H9 (cell line): ENCODE measurements at regions not wholly inside any gene's neighbourhood (a gene's known extent, or its start where the extent isn't known, plus 50 kb on each side); places are given as distances from the start of the nearest gene placed in this dataset.

Experiments
- DNase-seq: peaks from one replicate; pipeline ENCODE4 v3.0.0-alpha.2; 2017
- H2AFZ ChIP-seq: one replicate; pipeline ENCODE4 v1.6.1; 2013; ENCODE audit warnings: mild to moderate bottlenecking, low read length, control low read depth, moderate library complexity
- H2AK5ac ChIP-seq: 2 replicates; pipeline ENCODE4 v1.6.1; 2013; ENCODE audit warnings: low read length, control low read depth, mixed read lengths; ENCODE audit not compliant: insufficient read length
- H2BK120ac ChIP-seq: one replicate; pipeline ENCODE4 v1.6.1; 2013; ENCODE audit warnings: low read depth, mild to moderate bottlenecking, low read length, control low read depth, inconsistent platforms; ENCODE audit not compliant: poor library complexity, severe bottlenecking
- H2BK12ac ChIP-seq: 2 replicates; pipeline ENCODE4 v1.6.1; 2013; ENCODE audit warnings: low read length, control low read depth, mixed read lengths, low read depth; ENCODE audit not compliant: insufficient read length
- H2BK15ac ChIP-seq: 2 replicates; pipeline ENCODE4 v1.6.1; 2013; ENCODE audit warnings: low read depth, low read length, control low read depth
- H2BK20ac ChIP-seq: one replicate; pipeline ENCODE4 v1.6.1; 2013; ENCODE audit warnings: low read depth, mild to moderate bottlenecking, low read length, control low read depth, inconsistent platforms; ENCODE audit not compliant: poor library complexity, severe bottlenecking
- H2BK5ac ChIP-seq: 2 replicates; pipeline ENCODE4 v1.6.1; 2013; ENCODE audit warnings: low read length, control low read depth, mixed read lengths; ENCODE audit not compliant: insufficient read length
- H3K14ac ChIP-seq: 2 replicates; pipeline ENCODE4 v1.6.1; 2013; ENCODE audit warnings: low read length, control low read depth; ENCODE audit not compliant: insufficient read depth
- H3K18ac ChIP-seq: 2 replicates; pipeline ENCODE4 v1.6.1; 2013; ENCODE audit warnings: low read depth, mild to moderate bottlenecking, mixed read lengths, low read length, control low read depth; ENCODE audit not compliant: insufficient read length
- H3K23ac ChIP-seq: 2 replicates; pipeline ENCODE4 v1.6.1; 2013; ENCODE audit warnings: low read length, control low read depth, mixed read lengths, low read depth; ENCODE audit not compliant: insufficient read length
- H3K23me2 ChIP-seq: 2 replicates; pipeline ENCODE4 v1.6.1; 2013; ENCODE audit warnings: low read depth, mild to moderate bottlenecking, mixed read lengths, low read length, control low read depth; ENCODE audit not compliant: insufficient read length, poor library complexity, severe bottlenecking
- H3K27ac ChIP-seq: 2 replicates; pipeline ENCODE4 v1.5.1; 2013; ENCODE audit warnings: low read length, control low read depth, mixed read lengths, low read depth; ENCODE audit not compliant: insufficient read length
- H3K27me3 ChIP-seq: 2 replicates; pipeline ENCODE4 v1.6.1; 2013; ENCODE audit warnings: low read length, control low read depth, inconsistent platforms; ENCODE audit not compliant: insufficient read depth
- H3K4ac ChIP-seq: 2 replicates; pipeline ENCODE4 v1.6.1; 2013; ENCODE audit warnings: low read depth, mild to moderate bottlenecking, control low read depth, inconsistent platforms, low read length, moderate library complexity
- H3K4me1 ChIP-seq: 2 replicates; pipeline ENCODE4 v1.6.1; 2013; ENCODE audit warnings: low read length, control low read depth, inconsistent platforms; ENCODE audit not compliant: insufficient read depth
- H3K4me2 ChIP-seq: 2 replicates; pipeline ENCODE4 v1.6.1; 2013; ENCODE audit warnings: low read length, control low read depth, mixed read lengths; ENCODE audit not compliant: insufficient read length, insufficient read depth
- H3K56ac ChIP-seq: 2 replicates; pipeline ENCODE4 v1.6.1; 2013; ENCODE audit warnings: low read depth, mild to moderate bottlenecking, mixed read lengths, low read length, control low read depth; ENCODE audit not compliant: insufficient read length
- H3K79me1 ChIP-seq: 2 replicates; pipeline ENCODE4 v1.6.1; 2013; ENCODE audit warnings: low read depth, mild to moderate bottlenecking, moderate library complexity, low read length, control low read depth, inconsistent platforms; ENCODE audit not compliant: insufficient read depth, poor library complexity, severe bottlenecking
- H3K79me2 ChIP-seq: 2 replicates; pipeline ENCODE4 v1.6.1; 2013; ENCODE audit warnings: low read length, control low read depth, inconsistent platforms; ENCODE audit not compliant: insufficient read depth
- H3K9ac ChIP-seq: 2 replicates; pipeline ENCODE4 v1.6.1; 2013; ENCODE audit warnings: low read length, control low read depth, mixed read lengths; ENCODE audit not compliant: insufficient read length; ENCODE audit errors: extremely low read depth
- H3K9me3 ChIP-seq: one replicate; pipeline ENCODE4 v1.6.1; 2013; ENCODE audit warnings: low read depth, low read length, inconsistent platforms; ENCODE audit not compliant: control insufficient read depth
- H3T11ph ChIP-seq: one replicate; pipeline ENCODE4 v1.6.1; 2013; ENCODE audit warnings: mild to moderate bottlenecking, low read length, control low read depth, inconsistent platforms
- H4K20me1 ChIP-seq: one replicate; pipeline ENCODE4 v1.6.1; 2013; ENCODE audit not compliant: control insufficient read depth, insufficient read length, insufficient read depth
- H4K5ac ChIP-seq: 2 replicates; pipeline ENCODE4 v1.6.1; 2013; ENCODE audit warnings: low read depth, mild to moderate bottlenecking, mixed read lengths, low read length, control low read depth; ENCODE audit not compliant: insufficient read length
- H4K8ac ChIP-seq: replicated peaks from 2 replicates; pipeline ENCODE4 v1.6.1; 2013; ENCODE audit warnings: low read length, control low read depth, mixed read lengths, low read depth; ENCODE audit not compliant: insufficient read length
- H4K91ac ChIP-seq: 2 replicates; pipeline ENCODE4 v1.6.1; 2013; ENCODE audit warnings: low read depth, mild to moderate bottlenecking, moderate library complexity, mixed read lengths, low read length, control low read depth; ENCODE audit not compliant: insufficient read length
- H3K27ac Mint-ChIP-seq, 3 experiments: 2 replicates in 2 of 3; 3 replicates in 1 of 3; pipeline ENCODE4 v1.8.0; 2020 to 2021; ENCODE audit warnings: mixed read lengths in 3 of 3, mild to moderate bottlenecking in 1 of 3, moderate library complexity in 1 of 3
- H3K27me3 Mint-ChIP-seq: 2 replicates; pipeline ENCODE4 v1.8.0; 2021; ENCODE audit warnings: low read depth, mild to moderate bottlenecking, moderate library complexity, mixed read lengths
- H3K36me3 Mint-ChIP-seq, 3 experiments: 2 replicates in 2 of 3; 3 replicates in 1 of 3; pipeline ENCODE4 v1.8.0; 2020 to 2021; ENCODE audit warnings: low read depth in 3 of 3, mixed read lengths in 3 of 3; ENCODE audit not compliant: insufficient read depth in 1 of 3
- H3K4me1 Mint-ChIP-seq, 2 experiments: 2 replicates each; pipeline ENCODE4 v1.8.0; 2020; ENCODE audit warnings: mixed read lengths in 2 of 2
- H3K4me3 Mint-ChIP-seq, 2 experiments: 2 replicates in 1 of 2; 3 replicates in 1 of 2; pipeline ENCODE4 v1.8.0; 2020 to 2021; ENCODE audit warnings: mild to moderate bottlenecking in 2 of 2, mixed read lengths in 2 of 2, moderate library complexity in 1 of 2
- H3K9me3 Mint-ChIP-seq, 2 experiments: 2 replicates in 1 of 2; 3 replicates in 1 of 2; pipeline ENCODE4 v1.8.0; 2020; ENCODE audit warnings: mild to moderate bottlenecking in 2 of 2, mixed read lengths in 2 of 2, moderate library complexity in 1 of 2
- CTCF ChIP-seq: fragments of 200-600 bp; sonication (generic); conservative IDR thresholded peaks from 3 replicates; pipeline ENCODE4 v1.8.0; 2021; ENCODE audit warnings: antibody characterized with exemption, mild to moderate bottlenecking
- WGBS: extraction: QIAGEN DNeasy Blood & Tissue Kit; methylation state at CpG from one replicate; pipeline ENCODE4 v1.1.7; 2013; ENCODE audit warnings: missing lambda C conversion rate, low lambda C conversion rate, mixed read lengths; ENCODE audit not compliant: insufficient read length; ENCODE audit errors: extremely low coverage; 5-methylcytosine and 5-hydroxymethylcytosine counted together

GRCh38 chr6:94361304-94362060 is 942.1 kb upstream of the EPHA7 start:
- no peak overlapping the region for H2BK12ac ChIP-seq
- no peak overlapping the region for H2BK5ac ChIP-seq
- H3K4ac ChIP-seq, result no peak overlapping the region
- H2BK120ac ChIP-seq, result no peak overlapping the region
- H3K23ac ChIP-seq, result no peak overlapping the region
- no peak overlapping the region; the same call in 1 of the 2 replicates for H2BK15ac ChIP-seq
- WGBS, result no CpG with 5 or more reads among the region's 10 CpGs
- H3K27ac ChIP-seq, result no peak overlapping the region
- Mint-ChIP-seq H3K9me3 (no peaks in the 10 kb centered on the region), H3K4me1 (no peaks in the 10 kb centered on the region; a peak in 1 of 4 replicates), H3K27ac (no peak overlapping the region), H3K36me3 (peaks cover 0 to 3% (median 0%) of the 10 kb centered on the region in 3 experiments; a peak in 1 of 7 replicates), H3K27me3 (no peaks in the 10 kb centered on the region; the same call in 1 of the 2 replicates), H3K4me3 (no peak overlapping the region)
- no peak overlapping the region for H3K14ac ChIP-seq
- no peak for TF ChIP-seq CTCF
- no peak for DNase-seq
- no peaks in the 10 kb centered on the region for H3K9me3 ChIP-seq
- H3K56ac ChIP-seq, result no peak overlapping the region
- no peak overlapping the region for H3K9ac ChIP-seq
- H4K91ac ChIP-seq, result no peak overlapping the region
- no peaks in the 10 kb centered on the region; the same call in 1 of the 2 replicates for H3K4me1 ChIP-seq
- H3T11ph ChIP-seq, result no peak overlapping the region
- H3K79me1 ChIP-seq, result no peaks in the 10 kb centered on the region
- H2AK5ac ChIP-seq, result no peak overlapping the region
- H2AFZ ChIP-seq, result no peak overlapping the region
- H4K5ac ChIP-seq, result no peak overlapping the region
- no peak overlapping the region for H3K18ac ChIP-seq
- H3K4me2 ChIP-seq, result no peak overlapping the region
- H4K20me1 ChIP-seq, result no peaks in the 10 kb centered on the region
- H3K23me2 ChIP-seq, result no peaks in the 10 kb centered on the region
- no peaks in the 10 kb centered on the region for H3K79me2 ChIP-seq
- no peak overlapping the region for H4K8ac ChIP-seq
- H2BK20ac ChIP-seq, result no peak overlapping the region
- H3K27me3 ChIP-seq, result no peaks in the 10 kb centered on the region
